C4-2B (cell line): ENCODE measurements at regions not wholly inside any gene's neighbourhood (a gene's known extent, or its start where the extent isn't known, plus 50 kb on each side); places are given as distances from the start of the nearest gene placed in this dataset.

Source experiments
- ZFX ChIP-seq: fragments of 450-650 bp; IDR thresholded peaks from 2 replicates; pipeline ENCODE4 v1.6.1; 2017
- TF ChIP-seq, protein P1 (sequence below): fragments of 450-650 bp; conservative IDR thresholded peaks from 2 replicates; pipeline ENCODE4 v1.5.1; 2017; ENCODE audit warnings: mild to moderate bottlenecking

DNA sequence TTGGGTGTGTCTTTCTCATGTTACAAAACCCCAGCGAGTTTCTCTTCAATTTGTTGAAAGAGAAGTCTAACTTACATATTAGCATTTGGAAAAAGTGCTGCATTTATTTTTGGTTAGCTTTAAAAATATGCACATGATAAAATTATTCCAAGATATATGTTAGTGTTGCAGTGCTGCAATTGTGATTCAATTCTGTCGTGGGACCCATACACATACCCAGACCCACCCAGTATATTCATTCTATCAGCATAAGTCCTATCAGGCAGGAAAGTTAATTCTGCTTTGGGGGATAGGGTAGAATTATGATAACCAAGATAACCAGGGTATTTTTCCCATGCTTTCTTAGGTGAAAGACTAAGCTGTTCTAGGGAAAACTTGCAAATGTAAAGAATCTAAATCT is 313.5 kb downstream of the EPHA7 start:
- TF ChIP-seq, protein P1, sequence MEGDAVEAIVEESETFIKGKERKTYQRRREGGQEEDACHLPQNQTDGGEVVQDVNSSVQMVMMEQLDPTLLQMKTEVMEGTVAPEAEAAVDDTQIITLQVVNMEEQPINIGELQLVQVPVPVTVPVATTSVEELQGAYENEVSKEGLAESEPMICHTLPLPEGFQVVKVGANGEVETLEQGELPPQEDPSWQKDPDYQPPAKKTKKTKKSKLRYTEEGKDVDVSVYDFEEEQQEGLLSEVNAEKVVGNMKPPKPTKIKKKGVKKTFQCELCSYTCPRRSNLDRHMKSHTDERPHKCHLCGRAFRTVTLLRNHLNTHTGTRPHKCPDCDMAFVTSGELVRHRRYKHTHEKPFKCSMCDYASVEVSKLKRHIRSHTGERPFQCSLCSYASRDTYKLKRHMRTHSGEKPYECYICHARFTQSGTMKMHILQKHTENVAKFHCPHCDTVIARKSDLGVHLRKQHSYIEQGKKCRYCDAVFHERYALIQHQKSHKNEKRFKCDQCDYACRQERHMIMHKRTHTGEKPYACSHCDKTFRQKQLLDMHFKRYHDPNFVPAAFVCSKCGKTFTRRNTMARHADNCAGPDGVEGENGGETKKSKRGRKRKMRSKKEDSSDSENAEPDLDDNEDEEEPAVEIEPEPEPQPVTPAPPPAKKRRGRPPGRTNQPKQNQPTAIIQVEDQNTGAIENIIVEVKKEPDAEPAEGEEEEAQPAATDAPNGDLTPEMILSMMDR, result no peak
- no peak for TF ChIP-seq ZFX
